Natural killer cell (primary cell): ENCODE measurements at regions not wholly inside any gene's neighbourhood (a gene's known extent, or its start where the extent isn't known, plus 50 kb on each side); places are given as distances from the start of the nearest gene placed in this dataset.
"Not testable (repeated sequence)": the region's sequence is repeated elsewhere in the genome, so short reads cannot be mapped to it uniquely, and the experiment has no call there.

Experiments
- ATAC-seq, 3 donors: fragments of 150-1000 bp in 2 of 3; fragments of 200-7000 bp in 1 of 3; cut with Tn5 transposase; 1 replicate in 1 of 3; 2 replicates in 2 of 3; pipeline ENCODE4 v1.10.0; 2021; ENCODE audit warnings: mild to moderate bottlenecking in 2 of 3, moderate library complexity in 2 of 3
- DNase-seq, 2 donors: peaks; one replicate each; pipeline versions ENCODE4 v3.0.0 to v3.0.0-alpha.2; 2013 to 2021; ENCODE audit warnings: mixed read lengths in 1 of 2
- H3K27ac ChIP-seq: one replicate; pipeline ENCODE4 v1.5.1; 2013; ENCODE audit warnings: mild to moderate bottlenecking, low read length
- H3K27me3 ChIP-seq: one replicate; pipeline ENCODE4 v1.6.1; 2013; ENCODE audit warnings: low read length; ENCODE audit not compliant: control insufficient read depth, insufficient read depth
- H3K36me3 ChIP-seq: one replicate; pipeline ENCODE4 v1.6.1; 2013; ENCODE audit warnings: low read length; ENCODE audit not compliant: control insufficient read depth, insufficient read depth
- H3K4me1 ChIP-seq: one replicate; pipeline ENCODE4 v1.6.1; 2013; ENCODE audit warnings: low read length; ENCODE audit not compliant: control insufficient read depth, insufficient read depth
- H3K4me3 ChIP-seq: one replicate; pipeline ENCODE4 v1.5.1; 2013; ENCODE audit warnings: low read length
- H3K9me3 ChIP-seq: one replicate; pipeline ENCODE4 v1.6.1; 2013; ENCODE audit warnings: low read length; ENCODE audit not compliant: control insufficient read depth, insufficient read depth
- H3K27ac Mint-ChIP-seq, 2 donors: one replicate each; pipeline ENCODE4 v1.8.0; 2022; ENCODE audit warnings: mild to moderate bottlenecking in 2 of 2, mixed read lengths in 2 of 2, moderate library complexity in 1 of 2
- H3K27me3 Mint-ChIP-seq, 2 donors: one replicate each; pipeline ENCODE4 v1.8.0; 2022; ENCODE audit warnings: low read depth in 2 of 2, mixed read lengths in 2 of 2
- H3K36me3 Mint-ChIP-seq: one replicate; pipeline ENCODE4 v1.8.0; 2022; ENCODE audit warnings: mixed read lengths
- H3K4me1 Mint-ChIP-seq, 2 donors: one replicate each; pipeline ENCODE4 v1.8.0; 2022; ENCODE audit warnings: mixed read lengths in 2 of 2
- H3K4me3 Mint-ChIP-seq: one replicate; pipeline ENCODE4 v1.8.0; 2022; ENCODE audit warnings: mild to moderate bottlenecking, moderate library complexity, mixed read lengths
- H3K9me3 Mint-ChIP-seq, 2 donors: one replicate each; pipeline ENCODE4 v1.8.0; 2022; ENCODE audit warnings: mixed read lengths in 2 of 2
- WGBS: methylation state at CpG from one replicate; pipeline ENCODE4 v1.1.7; 2013; ENCODE audit warnings: missing lambda C conversion rate; ENCODE audit not compliant: insufficient coverage; 5-methylcytosine and 5-hydroxymethylcytosine counted together
- intact Hi-C: fragments of 100-400 bp; cut with micrococcal nuclease; formaldehyde crosslinking; loops from one replicate; pipeline ENCODE4 v1.14.2; 2022
- TF ChIP-seq, protein P1 (sequence below): fragments of 200-600 bp; IDR thresholded peaks from one replicate; pipeline ENCODE4 v1.8.0; 2022; ENCODE audit warnings: antibody characterized with exemption

DNA sequence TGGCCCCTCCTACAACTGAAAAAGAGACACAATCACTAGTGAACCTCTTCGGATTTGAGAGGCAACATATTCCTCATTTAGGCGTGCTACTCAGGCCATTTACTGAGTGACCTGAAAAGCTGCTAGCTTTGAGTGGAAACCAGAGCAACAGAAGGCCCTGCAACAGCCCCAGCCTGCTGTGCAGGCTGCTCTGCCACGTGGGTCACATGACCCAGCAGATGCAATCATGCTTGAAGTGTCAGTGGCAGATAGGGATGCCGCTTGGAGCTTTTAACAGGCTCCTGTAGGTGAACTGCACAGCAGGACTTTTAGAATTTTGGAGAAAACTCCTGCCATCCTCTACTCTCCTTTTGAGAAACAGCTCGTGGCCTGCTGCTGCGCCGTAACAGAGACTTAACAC, 578.6 kb upstream of the RAB6C start:
- intact Hi-C loops, result no loop called here
- 71% methylated on average over 7 of the region's 7 CpGs for WGBS
- Histone ChIP-seq H3K36me3 (no peaks in the 10 kb centered on the region), H3K9me3 (no peaks in the 10 kb centered on the region), H3K27ac (no peak overlapping the region), H3K4me1 (no peaks in the 10 kb centered on the region), H3K4me3 (no peak overlapping the region), H3K27me3 (no peaks in the 10 kb centered on the region)
- H3K27me3 Mint-ChIP-seq, result no peaks in the 10 kb centered on the region
- no peaks in the 10 kb centered on the region for H3K4me1 Mint-ChIP-seq
- no peaks in the 10 kb centered on the region for H3K36me3 Mint-ChIP-seq
- H3K4me3 Mint-ChIP-seq, result no peak overlapping the region
- TF ChIP-seq, protein P1, sequence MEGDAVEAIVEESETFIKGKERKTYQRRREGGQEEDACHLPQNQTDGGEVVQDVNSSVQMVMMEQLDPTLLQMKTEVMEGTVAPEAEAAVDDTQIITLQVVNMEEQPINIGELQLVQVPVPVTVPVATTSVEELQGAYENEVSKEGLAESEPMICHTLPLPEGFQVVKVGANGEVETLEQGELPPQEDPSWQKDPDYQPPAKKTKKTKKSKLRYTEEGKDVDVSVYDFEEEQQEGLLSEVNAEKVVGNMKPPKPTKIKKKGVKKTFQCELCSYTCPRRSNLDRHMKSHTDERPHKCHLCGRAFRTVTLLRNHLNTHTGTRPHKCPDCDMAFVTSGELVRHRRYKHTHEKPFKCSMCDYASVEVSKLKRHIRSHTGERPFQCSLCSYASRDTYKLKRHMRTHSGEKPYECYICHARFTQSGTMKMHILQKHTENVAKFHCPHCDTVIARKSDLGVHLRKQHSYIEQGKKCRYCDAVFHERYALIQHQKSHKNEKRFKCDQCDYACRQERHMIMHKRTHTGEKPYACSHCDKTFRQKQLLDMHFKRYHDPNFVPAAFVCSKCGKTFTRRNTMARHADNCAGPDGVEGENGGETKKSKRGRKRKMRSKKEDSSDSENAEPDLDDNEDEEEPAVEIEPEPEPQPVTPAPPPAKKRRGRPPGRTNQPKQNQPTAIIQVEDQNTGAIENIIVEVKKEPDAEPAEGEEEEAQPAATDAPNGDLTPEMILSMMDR, result no peak
- ATAC-seq (no peak), DNase-seq (no peak)
- no peak overlapping the region for H3K27ac Mint-ChIP-seq
- peaks cover 0 to 2% of the 10 kb centered on the region in 2 donors for H3K9me3 Mint-ChIP-seq

DNA sequence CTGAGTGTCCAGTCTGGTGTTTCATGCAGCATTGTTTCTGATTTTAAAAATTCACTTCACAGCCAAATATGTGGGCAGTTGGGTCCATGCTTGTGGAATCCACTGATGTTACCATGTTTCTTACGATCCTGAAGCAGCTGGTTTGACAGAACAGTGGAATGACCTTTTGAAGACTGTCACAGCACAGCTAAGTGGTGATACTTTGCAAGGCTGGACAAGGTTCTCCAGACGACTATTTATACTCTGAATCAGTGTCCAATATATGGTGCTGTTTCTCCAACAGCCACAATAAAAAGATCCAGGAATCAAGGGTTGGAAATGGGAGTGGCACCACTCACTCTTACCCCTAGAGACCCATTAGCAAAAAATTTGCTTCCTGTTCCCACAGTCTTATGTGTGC, 577.4 kb upstream of the RAB6C start:
- Histone ChIP-seq H3K27ac (no peak overlapping the region), H3K27me3 (no peaks in the 10 kb centered on the region), H3K4me1 (no peaks in the 10 kb centered on the region), H3K4me3 (no peak overlapping the region), H3K36me3 (no peaks in the 10 kb centered on the region), H3K9me3 (no peaks in the 10 kb centered on the region)
- Mint-ChIP-seq H3K27ac (no peak overlapping the region), H3K27me3 (no peaks in the 10 kb centered on the region), H3K4me1 (no peaks in the 10 kb centered on the region), H3K4me3 (no peak overlapping the region), H3K36me3 (no peaks in the 10 kb centered on the region), H3K9me3 (peaks cover 0 to 2% of the 10 kb centered on the region in 2 donors)
- ATAC-seq, result no peak
- 71% methylated on average over 2 of the region's 2 CpGs for WGBS
- intact Hi-C loops, result no loop called here
- TF ChIP-seq, protein P1, result no peak
- DNase-seq, result no peak

DNA sequence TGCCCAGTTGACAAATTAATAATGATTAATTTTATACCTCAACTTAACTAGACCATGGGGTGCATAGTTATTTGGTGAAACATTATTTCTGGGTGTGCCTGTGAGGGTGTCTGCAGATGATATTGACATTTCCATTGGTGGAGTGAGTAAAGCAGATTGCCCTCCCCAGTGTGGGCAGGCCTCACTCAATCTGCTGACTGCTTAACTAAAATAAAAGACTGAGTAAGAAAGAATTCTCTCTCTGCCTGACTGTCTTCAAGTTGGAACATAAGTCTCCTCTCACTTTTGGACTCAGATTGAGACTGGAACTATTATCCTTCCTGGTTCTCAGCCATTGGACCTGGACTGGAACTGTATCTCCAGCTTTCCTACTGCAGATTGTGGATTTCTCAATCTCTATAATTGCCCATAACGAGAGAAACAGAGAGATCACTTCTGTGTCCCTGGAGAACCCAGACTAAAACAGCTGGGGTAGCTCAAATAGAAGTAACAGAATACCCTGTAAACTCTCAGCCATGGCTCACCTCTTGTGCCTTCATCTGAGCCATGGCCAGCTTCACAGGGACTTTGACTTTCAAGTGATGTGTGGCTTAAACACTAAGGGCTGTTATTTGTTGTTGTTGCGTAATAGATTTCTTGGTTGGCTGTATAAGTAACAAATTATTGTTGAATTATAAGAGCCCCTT, 575.3 kb upstream of the RAB6C start:
- no peaks in the 10 kb centered on the region for H3K27me3 ChIP-seq
- no peak for ATAC-seq
- H3K4me3 Mint-ChIP-seq, result no peak overlapping the region
- H3K27ac ChIP-seq, result no peak overlapping the region
- intact Hi-C loops, result no loop called here
- TF ChIP-seq, protein P1, result no peak
- H3K4me1 ChIP-seq, result no peaks in the 10 kb centered on the region
- H3K36me3 Mint-ChIP-seq, result no peaks in the 10 kb centered on the region
- DNase-seq, result no peak
- H3K9me3 ChIP-seq, result no peaks in the 10 kb centered on the region
- no peaks in the 10 kb centered on the region for H3K27me3 Mint-ChIP-seq
- H3K27ac Mint-ChIP-seq, result no peak overlapping the region
- H3K9me3 Mint-ChIP-seq, result peaks cover 0 to 5% of the 10 kb centered on the region in 2 donors
- no peaks in the 10 kb centered on the region for H3K36me3 ChIP-seq
- 71% methylated on average over 1 of the region's 2 CpGs for WGBS
- no peaks in the 10 kb centered on the region for H3K4me1 Mint-ChIP-seq
- H3K4me3 ChIP-seq, result no peak overlapping the region

DNA sequence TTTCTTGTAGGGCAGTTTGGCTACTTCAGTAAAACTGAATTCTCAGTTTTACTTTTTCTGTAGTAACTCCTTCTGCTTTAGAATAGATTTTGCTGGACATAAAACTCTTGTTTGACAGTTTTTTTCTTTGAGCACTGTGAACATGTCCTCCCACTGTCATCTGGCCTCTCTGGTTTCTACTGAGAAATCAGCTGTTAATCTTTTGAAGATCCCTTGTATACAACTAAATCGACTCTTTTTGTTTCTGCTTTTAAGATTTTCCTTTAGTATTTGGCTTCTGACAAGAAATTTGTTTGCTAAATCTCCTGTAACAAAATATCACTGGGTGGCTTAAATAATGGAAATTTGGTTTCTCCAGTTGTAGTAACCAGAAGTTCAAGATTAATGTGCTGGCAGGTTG, 570.9 kb upstream of the RAB6C start:
- Histone ChIP-seq H3K27me3 (no peaks in the 10 kb centered on the region), H3K36me3 (no peaks in the 10 kb centered on the region), H3K27ac (no peak overlapping the region), H3K4me1 (no peaks in the 10 kb centered on the region), H3K4me3 (no peak overlapping the region), H3K9me3 (no peaks in the 10 kb centered on the region)
- H3K27ac Mint-ChIP-seq, result no peak overlapping the region
- H3K9me3 Mint-ChIP-seq, result peaks cover 0 to 4% of the 10 kb centered on the region in 2 donors
- no peaks in the 10 kb centered on the region for H3K36me3 Mint-ChIP-seq
- no CpG with 5 or more reads among the region's 1 CpG for WGBS
- intact Hi-C loops, result no loop called here
- H3K4me3 Mint-ChIP-seq, result no peak overlapping the region
- H3K27me3 Mint-ChIP-seq, result no peaks in the 10 kb centered on the region
- TF ChIP-seq, protein P1, result no peak
- ATAC-seq, result no peak
- DNase-seq, result no peak
- H3K4me1 Mint-ChIP-seq, result no peaks in the 10 kb centered on the region

DNA sequence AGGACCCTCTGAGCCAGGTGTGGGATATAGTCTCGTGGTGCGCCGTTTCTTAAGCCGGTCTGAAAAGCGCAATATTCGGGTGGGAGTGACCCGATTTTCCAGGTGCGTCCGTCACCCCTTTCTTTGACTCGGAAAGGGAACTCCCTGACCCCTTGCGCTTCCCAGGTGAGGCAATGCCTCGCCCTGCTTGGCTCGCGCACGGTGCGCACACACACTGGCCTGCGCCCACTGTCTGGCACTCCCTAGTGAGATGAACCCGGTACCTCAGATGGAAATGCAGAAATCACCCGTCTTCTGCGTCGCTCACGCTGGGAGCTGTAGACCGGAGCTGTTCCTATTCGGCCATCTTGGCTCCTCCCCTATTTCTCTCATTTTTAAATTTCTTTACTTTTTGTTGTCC, 562.4 kb upstream of the RAB6C start:
- H3K36me3 ChIP-seq, ATAC-seq, H3K27me3 Mint-ChIP-seq, H3K27ac Mint-ChIP-seq, H3K36me3 Mint-ChIP-seq, H3K9me3 Mint-ChIP-seq, H3K4me1 ChIP-seq, H3K4me3 Mint-ChIP-seq, H3K27me3 ChIP-seq, H3K4me3 ChIP-seq, intact Hi-C loops, DNase-seq, H3K27ac ChIP-seq, H3K9me3 ChIP-seq, H3K4me1 Mint-ChIP-seq: not testable (repeated sequence)
- over 99% methylated on average over 15 of the region's 24 CpGs for WGBS
